ENCODE measurements at regions not wholly inside any gene's neighbourhood (a gene's known extent, or its start where the extent isn't known, plus 50 kb on each side); places are given as distances from the start of the nearest gene placed in this dataset.

GRCh38 chr10:31118556-31118955 is 86.9 kb upstream of the ZNF438 start:
- Mint-ChIP-seq H3K27me3 (ENCODE audit: low read depth) (no peaks in the 10 kb centered on the region), H3K9me3 (peaks cover 14% of the 10 kb centered on the region), H3K36me3 (no peaks in the 10 kb centered on the region), H3K4me1 (peaks cover 35% of the 10 kb centered on the region), H3K27ac (peak overlapping the region; percentile 96), H3K4me3 (no peak overlapping the region)
- no peak for TF ChIP-seq CTCF (IDR thresholded peaks at IDR 0.05; ENCODE audit: unreplicated experiment)
- no peak for DNase-seq (ENCODE audit: low spot score in 2 of 2, unreplicated experiment in 2 of 2)

- H3K4me1 Mint-ChIP-seq = peaks cover 35% of the 10 kb centered on the region
Measured at GRCh38 chr10:31120392-31120791, 88.7 kb upstream of the ZNF438 start.

GRCh38 chr10:31120961-31121685 is 89.5 kb upstream of the ZNF438 start:
- Mint-ChIP-seq H3K36me3 (no peaks in the 10 kb centered on the region), H3K4me3 (no peak overlapping the region), H3K9me3 (peaks cover 3% of the 10 kb centered on the region), H3K27ac (peak overlapping the region; percentile 16), H3K27me3 (ENCODE audit: low read depth) (no peaks in the 10 kb centered on the region), H3K4me1 (peaks cover 35% of the 10 kb centered on the region)
- no peak for TF ChIP-seq CTCF (IDR thresholded peaks at IDR 0.05; ENCODE audit: unreplicated experiment)
- no peak for DNase-seq (ENCODE audit: low spot score in 2 of 2, unreplicated experiment in 2 of 2)

More at GRCh38 chr10:31120392-31120791, 88.7 kb upstream of the ZNF438 start:
- no peak overlapping the region for H3K27ac Mint-ChIP-seq
- no peak for DNase-seq (ENCODE audit: low spot score in 2 of 2, unreplicated experiment in 2 of 2)
- no peak for TF ChIP-seq CTCF (IDR thresholded peaks at IDR 0.05; ENCODE audit: unreplicated experiment)
- H3K36me3 Mint-ChIP-seq = no peaks in the 10 kb centered on the region
- no peaks in the 10 kb centered on the region for H3K27me3 Mint-ChIP-seq (ENCODE audit: low read depth)
- no peak overlapping the region for H3K4me3 Mint-ChIP-seq
- peaks cover 4% of the 10 kb centered on the region for H3K9me3 Mint-ChIP-seq

- Mint-ChIP-seq H3K4me1 (peaks cover 35% of the 10 kb centered on the region), H3K4me3 (no peak overlapping the region), H3K9me3 (peaks cover 3% of the 10 kb centered on the region), H3K36me3 (no peaks in the 10 kb centered on the region), H3K27ac (peak overlapping the region; percentile 16), H3K27me3 (ENCODE audit: low read depth) (no peaks in the 10 kb centered on the region)
- no peak for TF ChIP-seq CTCF (IDR thresholded peaks at IDR 0.05; ENCODE audit: unreplicated experiment)
- DNase-seq (ENCODE audit: low spot score in 2 of 2, unreplicated experiment in 2 of 2) = no peak
Measured at GRCh38 chr10:31121757-31122577, 90.3 kb upstream of the ZNF438 start.

- no peak for TF ChIP-seq CTCF (IDR thresholded peaks at IDR 0.05; ENCODE audit: unreplicated experiment)
- H3K4me1 Mint-ChIP-seq = peaks cover 21% of the 10 kb centered on the region
- no peak for DNase-seq (ENCODE audit: low spot score in 2 of 2, unreplicated experiment in 2 of 2)
- H3K27ac Mint-ChIP-seq = no peak overlapping the region
- H3K9me3 Mint-ChIP-seq = peaks cover 3% of the 10 kb centered on the region
- no peaks in the 10 kb centered on the region for H3K36me3 Mint-ChIP-seq
- H3K27me3 Mint-ChIP-seq (ENCODE audit: low read depth) = no peaks in the 10 kb centered on the region
- H3K4me3 Mint-ChIP-seq = no peak overlapping the region
Measured at GRCh38 chr10:31123946-31124345, 92.3 kb upstream of the ZNF438 start.

All from mesothelial cell of epicardium (in vitro differentiated cells).